HG03139 (cell line): ENCODE measurements at regions not wholly inside any gene's neighbourhood (a gene's known extent, or its start where the extent isn't known, plus 50 kb on each side); places are given as distances from the start of the nearest gene placed in this dataset.

Experiments used
- ATAC-seq: cut with Tn5 transposase; IDR thresholded peaks from one replicate; pipeline ENCODE4 v1.9.1; 2021; ENCODE audit not compliant: unreplicated experiment

GRCh38 chr16:86306011-86306644 lies 204.2 kb upstream of the FOXF1 start:
- ATAC-seq = no peak

- ATAC-seq = no peak
Observed at GRCh38 chr16:86306811-86307513, 203.4 kb upstream of the FOXF1 start.

- ATAC-seq = no peak
Observed at GRCh38 chr16:86307514-86307903, 202.8 kb upstream of the FOXF1 start.

- ATAC-seq = no peak
Observed at GRCh38 chr16:86308514-86308913, 201.8 kb upstream of the FOXF1 start.

- no peak for ATAC-seq
Observed at GRCh38 chr16:86313631-86314030, 196.7 kb upstream of the FOXF1 start.

- ATAC-seq = no peak
Observed at GRCh38 chr16:86314402-86315025, 195.8 kb upstream of the FOXF1 start.

GRCh38 chr16:86316967-86317812 lies 193.1 kb upstream of the FOXF1 start:
- no peak for ATAC-seq

GRCh38 chr16:86317813-86318650 lies 192.3 kb upstream of the FOXF1 start:
- ATAC-seq = no peak

- no peak for ATAC-seq
Observed at GRCh38 chr16:86319585-86320236, 190.6 kb upstream of the FOXF1 start.

- ATAC-seq = no peak
Observed at GRCh38 chr16:86320237-86320595, 190.1 kb upstream of the FOXF1 start.

GRCh38 chr16:86321491-86321890 lies 188.8 kb upstream of the FOXF1 start:
- ATAC-seq = no peak

GRCh38 chr16:86322283-86322682 lies 188.0 kb upstream of the FOXF1 start:
- no peak for ATAC-seq

- ATAC-seq = no peak
Observed at GRCh38 chr16:86322806-86323205, 187.5 kb upstream of the FOXF1 start.

- no peak for ATAC-seq
Observed at GRCh38 chr16:86324320-86324719, 186.0 kb upstream of the FOXF1 start.

GRCh38 chr16:86325360-86325759 lies 185.0 kb upstream of the FOXF1 start:
- no peak for ATAC-seq

- ATAC-seq = no peak
Observed at GRCh38 chr16:86325895-86326294, 184.4 kb upstream of the FOXF1 start.

GRCh38 chr16:86327321-86327720 lies 183.0 kb upstream of the FOXF1 start:
- no peak for ATAC-seq

- ATAC-seq = no peak
Observed at GRCh38 chr16:86330906-86331305, 179.4 kb upstream of the FOXF1 start.

GRCh38 chr16:86334079-86334635 lies 176.2 kb upstream of the FOXF1 start:
- no peak for ATAC-seq
